IMR-90 (cell line): ENCODE measurements at regions not wholly inside any gene's neighbourhood (a gene's known extent, or its start where the extent isn't known, plus 50 kb on each side); places are given as distances from the start of the nearest gene placed in this dataset.

Source experiments
- ATAC-seq: fragments of 200-7000 bp; cut with Tn5 transposase; 2 replicates; pipeline ENCODE4 v1.9.1; 2020; ENCODE audit warnings: low read depth, mild to moderate bottlenecking, moderate library complexity
- BruUV-seq: library from RNA; stranded (reverse); fragments of 400-500 nt; replicated peaks from 2 replicates; lab custom pipeline; 2021; lab: Mats Ljungman, UMichigan
- CTCF ChIA-PET: fragments of 300-600 bp; formaldehyde crosslinking; extraction: SDS; loops from one replicate; lab custom pipeline; 2021; ENCODE audit warnings: antibody characterized with exemption; lab: Yijun Ruan, JAX
- POLR2A ChIA-PET: fragments of 300-600 bp; sonication (Branson Sonifier 250); formaldehyde crosslinking; loops from one replicate; lab custom pipeline; 2022; ENCODE audit warnings: antibody characterized with exemption; ENCODE audit not compliant: unreplicated experiment; lab: Charles Lee
- DNase-seq: peaks from one replicate; pipeline ENCODE4 v3.0.0; 2013
- H2AFZ ChIP-seq: replicated peaks from 2 replicates; pipeline ENCODE3; 2013; ENCODE audit warnings: low read length, mild to moderate bottlenecking; ENCODE audit not compliant: poor library complexity
- H2AK5ac ChIP-seq: 2 replicates; pipeline ENCODE4 v1.6.1; 2013; ENCODE audit warnings: low read depth, low read length, inconsistent platforms
- H2AK9ac ChIP-seq: replicated peaks from 2 replicates; pipeline ENCODE3; 2013; ENCODE audit warnings: mild to moderate bottlenecking, low read depth, low read length, moderate library complexity; ENCODE audit not compliant: poor library complexity
- H2BK120ac ChIP-seq: 2 replicates; pipeline ENCODE4 v1.6.1; 2013; ENCODE audit warnings: low read depth, low read length, inconsistent platforms
- H2BK15ac ChIP-seq: 3 replicates; pipeline ENCODE4 v1.6.1; 2013; ENCODE audit warnings: low read depth, low read length, inconsistent platforms
- H2BK20ac ChIP-seq: 2 replicates; pipeline ENCODE4 v1.6.1; 2013; ENCODE audit warnings: low read depth, mild to moderate bottlenecking, inconsistent platforms, low read length, moderate library complexity
- H2BK5ac ChIP-seq: 2 replicates; pipeline ENCODE4 v1.6.1; 2013; ENCODE audit warnings: mild to moderate bottlenecking, low read depth, low read length, inconsistent platforms; ENCODE audit not compliant: poor library complexity, severe bottlenecking
- H3K14ac ChIP-seq: replicated peaks from 2 replicates; pipeline ENCODE4 v1.6.1; 2013; ENCODE audit warnings: low read depth, low read length, inconsistent platforms
- H3K18ac ChIP-seq: 2 replicates; pipeline ENCODE4 v1.6.1; 2013; ENCODE audit warnings: low read depth, low read length, control low read depth
- H3K23ac ChIP-seq: 2 replicates; pipeline ENCODE4 v1.6.1; 2013; ENCODE audit warnings: low read depth, low read length, inconsistent platforms
- H3K27ac ChIP-seq: 2 replicates; pipeline ENCODE4 v1.5.1; 2013; ENCODE audit warnings: mild to moderate bottlenecking, control low read depth, low read length; ENCODE audit not compliant: insufficient read depth
- H3K27me3 ChIP-seq: 2 replicates; pipeline ENCODE4 v1.6.1; 2013; ENCODE audit warnings: low read length; ENCODE audit not compliant: control insufficient read depth, insufficient read depth
- H3K36me3 ChIP-seq: 2 replicates; pipeline ENCODE4 v1.6.1; 2013; ENCODE audit warnings: low read length, mixed read lengths; ENCODE audit not compliant: control insufficient read depth, insufficient read depth
- H3K4ac ChIP-seq: 2 replicates; pipeline ENCODE4 v1.6.1; 2013; ENCODE audit warnings: low read depth, low read length, inconsistent platforms
- H3K4me1 ChIP-seq: 2 replicates; pipeline ENCODE4 v1.6.1; 2013; ENCODE audit warnings: low read length, mixed read lengths; ENCODE audit not compliant: control insufficient read depth, insufficient read depth
- H3K4me2 ChIP-seq: 2 replicates; pipeline ENCODE4 v1.6.1; 2013; ENCODE audit warnings: low read depth, mild to moderate bottlenecking, control low read depth, low read length, moderate library complexity
- H3K4me3 ChIP-seq: 2 replicates; pipeline ENCODE4 v1.5.1; 2013; ENCODE audit warnings: low read depth, mild to moderate bottlenecking, control low read depth, low read length, moderate library complexity; ENCODE audit not compliant: insufficient read depth
- H3K56ac ChIP-seq: 2 replicates; pipeline ENCODE4 v1.6.1; 2013; ENCODE audit warnings: low read length, inconsistent platforms; ENCODE audit not compliant: insufficient read depth; ENCODE audit errors: extremely low read depth
- H3K79me1 ChIP-seq, 2 experiments: 2 replicates each; pipeline ENCODE4 v1.6.1; 2013; ENCODE audit warnings: low read length in 2 of 2, inconsistent platforms in 1 of 2, low read depth in 1 of 2
- H3K9ac ChIP-seq: 2 replicates; pipeline ENCODE4 v1.6.1; 2013; ENCODE audit warnings: low read depth, low read length, control low read depth
- H3K9me1 ChIP-seq: 2 replicates; pipeline ENCODE4 v1.6.1; 2013; ENCODE audit warnings: low read length, inconsistent platforms; ENCODE audit not compliant: insufficient read depth
- H3K9me3 ChIP-seq: 2 replicates; pipeline ENCODE4 v1.6.1; 2013; ENCODE audit warnings: low read length; ENCODE audit not compliant: control insufficient read depth, insufficient read depth
- H4K20me1 ChIP-seq: 2 replicates; pipeline ENCODE4 v1.6.1; 2013; ENCODE audit warnings: low read length, inconsistent platforms; ENCODE audit not compliant: insufficient read depth
- H4K5ac ChIP-seq: 2 replicates; pipeline ENCODE4 v1.6.1; 2013; ENCODE audit warnings: mild to moderate bottlenecking, low read depth, low read length, control low read depth
- H4K8ac ChIP-seq, 2 experiments: 2 replicates each; pipeline ENCODE4 v1.6.1; 2013; ENCODE audit warnings: low read depth in 2 of 2, low read length in 2 of 2, control low read depth in 1 of 2, inconsistent platforms in 1 of 2
- H4K91ac ChIP-seq: 2 replicates; pipeline ENCODE4 v1.6.1; 2013; ENCODE audit warnings: low read depth, low read length, inconsistent platforms; ENCODE audit not compliant: insufficient read depth
- BHLHE40 ChIP-seq: fragments of 150-350 bp; IDR thresholded peaks from 2 replicates; pipeline ENCODE4 v1.6.1; 2016; ENCODE audit warnings: mild to moderate bottlenecking, low read depth, low read length
- CEBPB ChIP-seq: IDR thresholded peaks from 2 replicates; pipeline ENCODE4 v1.6.1; 2012; ENCODE audit warnings: low read depth, low read length, improper control_type of control experiment
- CHD1 ChIP-seq: IDR thresholded peaks from 2 replicates; pipeline ENCODE4 v1.6.1; 2012; ENCODE audit warnings: low read depth, low read length, improper control_type of control experiment
- CTCF ChIP-seq: conservative IDR thresholded peaks from 2 replicates; pipeline ENCODE4 v1.5.1; 2012; ENCODE audit warnings: mild to moderate bottlenecking, low read depth, low read length, improper control_type of control experiment
- FOS ChIP-seq: fragments of 150-350 bp; IDR thresholded peaks from 2 replicates; pipeline ENCODE4 v1.6.1; 2016; ENCODE audit warnings: low read depth, low read length
- MAFK ChIP-seq: IDR thresholded peaks from 2 replicates; pipeline ENCODE4 v1.6.1; 2012; ENCODE audit warnings: low read depth, low read length, improper control_type of control experiment
- MAZ ChIP-seq: IDR thresholded peaks from 2 replicates; pipeline ENCODE4 v1.6.1; 2012; ENCODE audit warnings: low read depth, mild to moderate bottlenecking, low read length, improper control_type of control experiment, moderate library complexity, borderline replicate concordance
- MXI1 ChIP-seq: IDR thresholded peaks from 2 replicates; pipeline ENCODE4 v1.6.1; 2012; ENCODE audit warnings: low read depth, mild to moderate bottlenecking, low read length, moderate library complexity, borderline replicate concordance
- NFE2L2 ChIP-seq: fragments of 150-350 bp; IDR thresholded peaks from 2 replicates; pipeline ENCODE4 v1.6.1; 2016; ENCODE audit warnings: low read depth, mild to moderate bottlenecking, low read length
- RAD21 ChIP-seq: IDR thresholded peaks from 2 replicates; pipeline ENCODE4 v1.6.1; 2012; ENCODE audit warnings: low read length, improper control_type of control experiment
- RCOR1 ChIP-seq: IDR thresholded peaks from 2 replicates; pipeline ENCODE4 v1.6.1; 2012; ENCODE audit warnings: mild to moderate bottlenecking, low read length, improper control_type of control experiment; ENCODE audit not compliant: insufficient replicate concordance
- RFX5 ChIP-seq: IDR thresholded peaks from 2 replicates; pipeline ENCODE4 v1.8.0; 2012; ENCODE audit warnings: low read depth, mild to moderate bottlenecking, low read length, moderate library complexity
- SMC3 ChIP-seq: fragments of 150-350 bp; IDR thresholded peaks from 2 replicates; pipeline ENCODE4 v1.6.1; 2016; ENCODE audit warnings: low read depth, mild to moderate bottlenecking, antibody characterized with exemption, low read length, moderate library complexity
- WGBS, 2 experiments: methylation state at CpG; one replicate each; pipeline versions ENCODE4 v1.1.5 to v1.1.7; 2013; ENCODE audit warnings: missing lambda C conversion rate in 2 of 2; ENCODE audit not compliant: insufficient read length in 1 of 2; ENCODE audit errors: extremely low coverage in 2 of 2; 5-methylcytosine and 5-hydroxymethylcytosine counted together
- dilution Hi-C: fragments of 300-500 bp; cut with HindIII; formaldehyde crosslinking; loops from one replicate; pipeline ENCODE4 v1.14.3; 2018; ENCODE audit warnings: low sequenced_read_pairs; ENCODE audit not compliant: unreplicated experiment
- in situ Hi-C: fragments of 300-500 bp; cut with MboI; formaldehyde crosslinking; loops from 3 replicates; pipeline ENCODE4 v1.14.3; 2019; ENCODE audit warnings: low sequenced_read_pairs, inconsistent platforms, mixed read lengths
- intact Hi-C: fragments of 100-400 bp; cut with micrococcal nuclease; formaldehyde crosslinking; loops from 2 replicates; pipeline ENCODE4 v1.10.0; 2022
- TF ChIP-seq, protein P1 (sequence below): fragments of 150-350 bp; IDR thresholded peaks from 2 replicates; pipeline ENCODE4 v1.6.1; 2016; ENCODE audit warnings: low read depth, mild to moderate bottlenecking, low read length, moderate library complexity, borderline replicate concordance
- TF ChIP-seq, protein P2 (sequence below): fragments of 150-350 bp; IDR thresholded peaks from 2 replicates; pipeline ENCODE4 v1.6.1; 2017; ENCODE audit warnings: mild to moderate bottlenecking, antibody characterized with exemption, low read length, low read depth

DNA sequence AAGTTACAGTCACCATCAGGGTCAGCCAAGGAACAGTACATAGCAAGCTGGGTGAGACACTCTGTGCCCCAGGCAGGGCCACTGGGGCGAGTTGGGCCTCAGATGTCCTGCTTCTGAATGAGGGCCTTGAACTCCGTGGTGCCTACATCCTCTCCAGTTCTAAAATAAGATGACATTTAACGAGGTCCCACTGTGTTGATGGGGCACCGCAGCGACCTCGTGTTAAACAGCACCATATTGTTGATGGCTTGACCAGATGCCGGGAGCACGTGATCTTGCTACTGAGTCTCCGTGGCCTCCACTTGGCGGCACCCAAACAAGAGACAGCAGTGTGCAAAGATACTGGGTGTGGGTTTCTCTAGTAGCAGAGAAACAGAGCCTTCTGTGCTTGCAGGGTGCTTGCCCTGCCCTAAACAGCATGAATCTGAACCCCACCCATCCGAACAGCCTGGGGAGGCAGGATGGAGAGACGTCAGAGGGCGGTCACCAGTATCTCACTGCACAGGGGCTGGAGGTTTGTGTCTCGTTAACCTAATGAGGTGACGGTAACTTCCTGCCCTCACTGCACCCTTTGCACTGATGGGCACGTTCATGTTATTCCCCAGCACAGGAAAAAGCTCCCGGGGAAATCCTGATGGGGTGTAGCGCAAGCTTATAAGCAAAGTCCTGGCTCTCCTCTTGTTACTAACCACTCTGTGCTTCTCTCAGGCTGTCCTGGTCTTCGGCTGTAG is 324.4 kb downstream of the AJAP1 start:
- Histone ChIP-seq H2BK120ac (no peak overlapping the region), H3K56ac (no peak overlapping the region), H4K5ac (no peak overlapping the region), H4K20me1 (no peaks in the 10 kb centered on the region), H2AK9ac (no peak overlapping the region), H3K4me3 (no peak overlapping the region), H4K91ac (no peak overlapping the region), H3K9ac (no peak overlapping the region), H3K4me1 (no peaks in the 10 kb centered on the region), H3K27me3 (no peaks in the 10 kb centered on the region), H3K9me3 (peaks cover 44% of the 10 kb centered on the region), H2BK20ac (no peak overlapping the region), H3K4ac (no peak overlapping the region), H3K23ac (no peak overlapping the region), H3K9me1 (no peaks in the 10 kb centered on the region), H2BK5ac (no peak overlapping the region), H3K27ac (no peak overlapping the region), H2AFZ (no peak overlapping the region), H3K14ac (no peak overlapping the region), H3K18ac (no peak overlapping the region), H2BK15ac (no peak overlapping the region), H3K4me2 (no peak overlapping the region), H2AK5ac (no peak overlapping the region), H3K36me3 (no peaks in the 10 kb centered on the region), H3K79me1 (no peaks in the 10 kb centered on the region), H4K8ac (no peak overlapping the region)
- ChIA-PET POLR2A (no interaction called here), CTCF (no interaction called here)
- no TSS peak for BruUV-seq
- WGBS, 2 experiments: 52% methylated on average over 5 of the region's 19 CpGs; no CpG with 5 or more reads in 1 of the 2 experiments
- TF ChIP-seq MAFK: no peak
- no peak for TF ChIP-seq BHLHE40
- no peak for TF ChIP-seq CEBPB
- no peak for TF ChIP-seq CTCF
- no peak for TF ChIP-seq RAD21
- TF ChIP-seq MXI1: no peak
- TF ChIP-seq MAZ: no peak
- TF ChIP-seq CHD1: no peak
- no peak for TF ChIP-seq NFE2L2
- no peak for TF ChIP-seq RCOR1
- TF ChIP-seq, protein P1, sequence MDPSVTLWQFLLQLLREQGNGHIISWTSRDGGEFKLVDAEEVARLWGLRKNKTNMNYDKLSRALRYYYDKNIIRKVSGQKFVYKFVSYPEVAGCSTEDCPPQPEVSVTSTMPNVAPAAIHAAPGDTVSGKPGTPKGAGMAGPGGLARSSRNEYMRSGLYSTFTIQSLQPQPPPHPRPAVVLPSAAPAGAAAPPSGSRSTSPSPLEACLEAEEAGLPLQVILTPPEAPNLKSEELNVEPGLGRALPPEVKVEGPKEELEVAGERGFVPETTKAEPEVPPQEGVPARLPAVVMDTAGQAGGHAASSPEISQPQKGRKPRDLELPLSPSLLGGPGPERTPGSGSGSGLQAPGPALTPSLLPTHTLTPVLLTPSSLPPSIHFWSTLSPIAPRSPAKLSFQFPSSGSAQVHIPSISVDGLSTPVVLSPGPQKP: no peak
- TF ChIP-seq FOS: no peak
- no peak for TF ChIP-seq RFX5
- TF ChIP-seq, protein P2, sequence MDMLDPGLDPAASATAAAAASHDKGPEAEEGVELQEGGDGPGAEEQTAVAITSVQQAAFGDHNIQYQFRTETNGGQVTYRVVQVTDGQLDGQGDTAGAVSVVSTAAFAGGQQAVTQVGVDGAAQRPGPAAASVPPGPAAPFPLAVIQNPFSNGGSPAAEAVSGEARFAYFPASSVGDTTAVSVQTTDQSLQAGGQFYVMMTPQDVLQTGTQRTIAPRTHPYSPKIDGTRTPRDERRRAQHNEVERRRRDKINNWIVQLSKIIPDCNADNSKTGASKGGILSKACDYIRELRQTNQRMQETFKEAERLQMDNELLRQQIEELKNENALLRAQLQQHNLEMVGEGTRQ: no peak
- TF ChIP-seq SMC3: no peak
- ATAC-seq (no peak), DNase-seq (no peak)
- dilution Hi-C loops (no loop called here), in situ Hi-C loops (no loop called here), intact Hi-C loops (no loop called here)
